ENCODE measurements at regions not wholly inside any gene's neighbourhood (a gene's known extent, or its start where the extent isn't known, plus 50 kb on each side); places are given as distances from the start of the nearest gene placed in this dataset.

DNA sequence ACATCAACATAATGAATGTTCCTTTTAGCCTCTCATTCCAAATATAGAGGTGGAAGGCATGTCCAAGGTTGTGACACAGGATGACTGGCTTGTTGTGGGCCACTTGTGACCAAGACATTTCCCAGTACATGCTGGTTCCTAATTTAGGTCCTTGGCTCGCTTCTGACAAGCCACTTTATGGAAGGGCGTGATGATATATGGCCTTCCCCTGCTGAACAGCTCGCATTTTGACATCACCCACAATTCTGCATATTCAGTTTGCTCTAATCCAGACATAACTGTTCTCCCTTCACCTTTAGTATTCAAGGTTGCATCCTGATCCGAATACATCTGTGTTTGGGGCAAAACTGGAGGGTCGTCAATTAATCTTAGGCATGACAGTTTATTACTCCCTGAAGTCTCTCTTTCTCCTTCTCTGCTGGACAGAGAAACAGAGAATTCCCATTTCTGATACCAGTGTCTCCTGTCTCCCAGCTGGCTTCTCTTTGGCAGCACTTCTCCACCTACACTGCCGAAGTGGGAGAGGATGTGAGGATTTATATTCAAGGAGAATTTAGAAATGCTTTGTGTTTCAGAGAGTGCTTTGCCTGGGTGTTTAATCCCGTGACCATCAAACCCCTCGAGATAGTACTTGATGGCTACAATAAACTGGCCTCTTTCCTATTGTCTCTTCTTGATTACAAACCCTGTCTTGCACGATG lies 815.5 kb upstream of the RBFOX1 start:
- H3K27ac ChIP-seq (ENCODE audit: low read depth, low read length), result no peak overlapping the region
- DNase-seq (ENCODE audit: low read depth in 4 of 6, low spot score in 6 of 6), result no peak
- WGBS (ENCODE audit: insufficient coverage), result 77% methylated on average over 4 of the region's 9 CpGs

DNA sequence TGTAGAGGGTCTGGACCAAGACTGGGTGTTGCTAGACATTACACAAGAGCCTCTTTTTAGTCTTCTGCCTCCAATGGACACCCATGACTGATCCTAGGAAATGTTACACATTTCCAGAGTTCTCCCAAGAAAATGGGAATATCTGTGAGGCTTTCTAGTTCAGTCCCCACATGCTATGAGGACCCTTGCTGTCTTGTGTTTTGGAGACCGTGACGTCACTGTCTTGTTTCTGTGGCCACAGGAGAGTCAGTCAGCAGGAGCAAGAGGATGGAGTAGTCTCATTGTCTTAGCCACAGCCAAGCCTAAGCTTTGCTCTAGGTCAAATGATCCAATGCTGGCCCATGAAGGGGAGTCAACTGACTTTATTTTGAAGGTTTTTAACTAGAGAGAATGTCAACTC lies 820.1 kb upstream of the RBFOX1 start:
- H3K36me3 ChIP-seq (ENCODE audit: control insufficient read depth, insufficient read depth, low read length), result no peaks in the 10 kb centered on the region
- no peaks in the 10 kb centered on the region for H3K27me3 ChIP-seq (ENCODE audit: control insufficient read depth, insufficient read depth, low read length)
- 100% methylated on average over 2 of the region's 2 CpGs for WGBS (ENCODE audit: insufficient coverage)
- no peak overlapping the region for H3K4me3 ChIP-seq (ENCODE audit: low read depth, low read length)
- H3K9me3 ChIP-seq (ENCODE audit: control insufficient read depth, insufficient read depth, low read length), result no peaks in the 10 kb centered on the region
- H3K27ac ChIP-seq (ENCODE audit: low read depth, low read length), result no peak overlapping the region
- DNase-seq (ENCODE audit: low read depth in 4 of 6, low spot score in 6 of 6), result no peak
- H3K4me1 ChIP-seq (ENCODE audit: control insufficient read depth, insufficient read depth, low read length), result no peaks in the 10 kb centered on the region

More for the DNA sequence above, 815.5 kb upstream of the RBFOX1 start:
- Histone ChIP-seq H3K27me3 (ENCODE audit: control insufficient read depth, insufficient read depth, low read length) (no peaks in the 10 kb centered on the region), H3K4me1 (ENCODE audit: control insufficient read depth, insufficient read depth, low read length) (no peaks in the 10 kb centered on the region), H3K36me3 (ENCODE audit: control insufficient read depth, insufficient read depth, low read length) (no peaks in the 10 kb centered on the region), H3K4me3 (ENCODE audit: low read depth, low read length) (no peak overlapping the region), H3K9me3 (ENCODE audit: control insufficient read depth, insufficient read depth, low read length) (no peaks in the 10 kb centered on the region)

DNA sequence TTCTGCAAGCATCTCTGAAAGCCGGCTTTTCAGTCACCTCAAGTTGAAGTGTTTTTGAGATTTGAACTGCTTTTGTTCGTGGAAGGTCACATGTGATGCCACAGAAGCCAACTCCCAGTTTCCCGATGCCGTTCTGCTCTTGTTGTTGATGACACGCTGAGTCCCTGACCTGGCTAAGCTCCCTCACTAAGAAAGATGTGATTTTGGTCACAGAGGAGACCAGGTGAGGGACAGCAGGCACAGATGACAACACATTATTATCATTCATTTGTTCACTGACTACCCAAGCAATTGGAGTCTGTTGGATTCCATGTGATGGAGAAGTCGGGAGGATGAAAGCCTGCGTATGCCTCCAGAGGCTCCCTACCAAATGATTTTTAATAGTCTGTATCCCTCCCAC lies 822.4 kb upstream of the RBFOX1 start:
- no peaks in the 10 kb centered on the region for H3K4me1 ChIP-seq (ENCODE audit: control insufficient read depth, insufficient read depth, low read length)
- DNase-seq (ENCODE audit: low read depth in 4 of 6, low spot score in 6 of 6), result no peak
- H3K9me3 ChIP-seq (ENCODE audit: control insufficient read depth, insufficient read depth, low read length), result no peaks in the 10 kb centered on the region
- WGBS (ENCODE audit: insufficient coverage), result 42% methylated on average over 5 of the region's 7 CpGs
- no peaks in the 10 kb centered on the region for H3K36me3 ChIP-seq (ENCODE audit: control insufficient read depth, insufficient read depth, low read length)
- H3K27me3 ChIP-seq (ENCODE audit: control insufficient read depth, insufficient read depth, low read length), result no peaks in the 10 kb centered on the region
- no peak overlapping the region for H3K27ac ChIP-seq (ENCODE audit: low read depth, low read length)
- H3K4me3 ChIP-seq (ENCODE audit: low read depth, low read length), result no peak overlapping the region

DNA sequence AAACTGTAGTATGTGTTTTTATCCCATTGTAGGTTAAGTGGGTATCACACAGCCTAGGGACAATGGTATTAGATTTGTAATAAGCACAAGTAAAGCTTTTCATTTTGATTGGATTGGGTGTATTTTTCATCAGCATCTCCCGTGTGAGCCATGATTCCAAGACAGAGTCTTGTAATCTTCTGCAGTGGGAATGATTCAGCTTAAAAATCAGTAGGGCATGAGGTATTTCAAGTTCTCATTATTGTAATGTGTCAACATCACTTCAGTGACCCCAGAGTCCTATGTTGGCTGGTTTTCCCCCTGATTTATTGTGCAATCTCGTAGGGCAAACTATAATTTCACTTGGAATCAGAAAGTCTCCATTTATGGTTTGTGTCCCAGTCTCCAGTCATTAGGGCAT lies 833.2 kb upstream of the RBFOX1 start:
- no peaks in the 10 kb centered on the region for H3K4me1 ChIP-seq (ENCODE audit: control insufficient read depth, insufficient read depth, low read length)
- H3K27me3 ChIP-seq (ENCODE audit: control insufficient read depth, insufficient read depth, low read length), result no peaks in the 10 kb centered on the region
- DNase-seq (ENCODE audit: low read depth in 4 of 6, low spot score in 6 of 6), result peak in 1 of 6 donors; percentile 86
- H3K36me3 ChIP-seq (ENCODE audit: control insufficient read depth, insufficient read depth, low read length), result no peaks in the 10 kb centered on the region
- WGBS (ENCODE audit: insufficient coverage), result 57% methylated on average over 1 of the region's 2 CpGs
- no peaks in the 10 kb centered on the region for H3K9me3 ChIP-seq (ENCODE audit: control insufficient read depth, insufficient read depth, low read length)
- no peak overlapping the region for H3K27ac ChIP-seq (ENCODE audit: low read depth, low read length)
- no peak overlapping the region for H3K4me3 ChIP-seq (ENCODE audit: low read depth, low read length)

DNA sequence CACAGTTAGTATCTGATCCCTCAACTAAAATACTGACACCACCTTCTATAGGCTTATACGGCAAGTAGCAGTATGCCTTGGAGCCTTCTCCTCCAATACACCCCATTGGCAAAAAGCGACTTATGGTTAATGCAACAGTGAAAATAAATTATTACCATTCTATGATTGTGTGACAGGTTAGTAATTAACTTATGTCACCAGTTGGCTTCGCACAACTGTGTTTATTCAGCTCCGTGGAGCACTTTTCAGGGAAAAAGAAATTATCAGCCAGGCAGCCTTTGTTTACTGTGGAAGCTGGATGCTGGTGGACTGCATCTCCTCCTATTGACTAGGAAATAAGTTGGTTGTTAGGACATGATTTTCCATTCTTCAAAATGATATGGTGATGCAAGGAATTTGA lies 833.8 kb upstream of the RBFOX1 start:
- no peak overlapping the region for H3K27ac ChIP-seq (ENCODE audit: low read depth, low read length)
- no peak overlapping the region for H3K4me3 ChIP-seq (ENCODE audit: low read depth, low read length)
- 40% methylated on average over 1 of the region's 4 CpGs for WGBS (ENCODE audit: insufficient coverage)
- peak in 1 of 6 donors; percentile 65 for DNase-seq (ENCODE audit: low read depth in 4 of 6, low spot score in 6 of 6)
- H3K36me3 ChIP-seq (ENCODE audit: control insufficient read depth, insufficient read depth, low read length), result no peaks in the 10 kb centered on the region
- no peaks in the 10 kb centered on the region for H3K27me3 ChIP-seq (ENCODE audit: control insufficient read depth, insufficient read depth, low read length)
- no peaks in the 10 kb centered on the region for H3K9me3 ChIP-seq (ENCODE audit: control insufficient read depth, insufficient read depth, low read length)
- no peaks in the 10 kb centered on the region for H3K4me1 ChIP-seq (ENCODE audit: control insufficient read depth, insufficient read depth, low read length)

DNA sequence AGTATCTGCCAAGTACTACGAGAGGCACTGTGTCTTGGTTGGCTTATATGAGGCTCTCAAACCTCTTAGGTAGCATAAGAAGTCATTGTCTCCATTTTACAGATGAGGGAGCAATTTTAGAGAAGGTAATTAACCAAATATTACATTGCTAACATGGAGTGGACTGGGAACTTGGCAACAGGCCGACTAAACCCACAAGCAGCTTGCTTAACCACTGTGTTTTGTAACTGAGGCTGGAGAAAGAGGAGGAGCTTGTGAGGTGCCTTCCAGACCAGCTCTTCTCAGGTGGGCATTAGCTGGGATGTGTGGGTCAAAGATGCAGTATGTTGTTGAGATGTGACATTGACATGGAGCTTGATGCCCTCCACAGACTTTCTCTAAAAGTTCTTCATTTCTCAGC lies 835.6 kb upstream of the RBFOX1 start:
- Histone ChIP-seq H3K36me3 (ENCODE audit: control insufficient read depth, insufficient read depth, low read length) (no peaks in the 10 kb centered on the region), H3K9me3 (ENCODE audit: control insufficient read depth, insufficient read depth, low read length) (no peaks in the 10 kb centered on the region), H3K4me1 (ENCODE audit: control insufficient read depth, insufficient read depth, low read length) (no peaks in the 10 kb centered on the region), H3K27me3 (ENCODE audit: control insufficient read depth, insufficient read depth, low read length) (no peaks in the 10 kb centered on the region), H3K27ac (ENCODE audit: low read depth, low read length) (no peak overlapping the region), H3K4me3 (ENCODE audit: low read depth, low read length) (no peak overlapping the region)
- 80% methylated on average over 1 of the region's 2 CpGs for WGBS (ENCODE audit: insufficient coverage)
- DNase-seq (ENCODE audit: low read depth in 4 of 6, low spot score in 6 of 6), result no peak

DNA sequence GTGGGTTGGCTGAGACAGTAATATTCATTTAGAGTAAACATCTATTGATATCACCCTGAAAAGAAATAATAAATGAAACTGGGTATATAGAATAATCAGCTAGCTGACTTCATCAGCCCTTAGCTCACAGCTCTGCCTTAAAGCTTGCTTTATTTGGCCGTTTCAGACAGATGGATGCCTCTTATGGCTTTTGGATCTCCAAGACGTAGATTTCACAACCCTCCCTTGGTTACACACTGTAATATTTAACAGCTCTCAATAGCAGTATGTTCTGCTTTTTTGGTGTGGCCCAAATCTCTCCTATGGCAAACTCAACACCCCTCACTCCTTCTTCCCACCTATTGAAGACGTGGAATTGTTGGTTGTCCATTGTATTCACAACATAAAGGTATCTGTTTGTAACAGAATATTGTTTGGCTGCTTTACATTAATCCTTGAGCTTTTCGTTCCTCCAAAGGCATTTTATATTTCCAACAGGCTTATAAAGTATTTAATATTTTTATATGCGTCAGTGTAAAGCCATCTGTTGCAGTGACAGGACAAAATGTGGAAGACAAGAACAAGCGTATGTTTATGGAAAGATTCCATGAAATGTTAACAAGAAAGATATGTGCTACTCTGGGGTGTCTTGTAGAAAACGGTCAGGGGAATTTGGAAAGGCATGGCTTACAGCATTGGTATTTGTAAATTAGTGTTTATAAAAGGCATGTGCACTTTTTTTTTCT lies 837.0 kb upstream of the RBFOX1 start:
- no peaks in the 10 kb centered on the region for H3K9me3 ChIP-seq (ENCODE audit: control insufficient read depth, insufficient read depth, low read length)
- H3K27ac ChIP-seq (ENCODE audit: low read depth, low read length), result no peak overlapping the region
- WGBS (ENCODE audit: insufficient coverage), result 77% methylated on average over 4 of the region's 7 CpGs
- no peaks in the 10 kb centered on the region for H3K27me3 ChIP-seq (ENCODE audit: control insufficient read depth, insufficient read depth, low read length)
- no peaks in the 10 kb centered on the region for H3K36me3 ChIP-seq (ENCODE audit: control insufficient read depth, insufficient read depth, low read length)
- DNase-seq (ENCODE audit: low read depth in 4 of 6, low spot score in 6 of 6), result peak in 1 of 6 donors; percentile 81
- no peak overlapping the region for H3K4me3 ChIP-seq (ENCODE audit: low read depth, low read length)
- H3K4me1 ChIP-seq (ENCODE audit: control insufficient read depth, insufficient read depth, low read length), result no peaks in the 10 kb centered on the region

DNA sequence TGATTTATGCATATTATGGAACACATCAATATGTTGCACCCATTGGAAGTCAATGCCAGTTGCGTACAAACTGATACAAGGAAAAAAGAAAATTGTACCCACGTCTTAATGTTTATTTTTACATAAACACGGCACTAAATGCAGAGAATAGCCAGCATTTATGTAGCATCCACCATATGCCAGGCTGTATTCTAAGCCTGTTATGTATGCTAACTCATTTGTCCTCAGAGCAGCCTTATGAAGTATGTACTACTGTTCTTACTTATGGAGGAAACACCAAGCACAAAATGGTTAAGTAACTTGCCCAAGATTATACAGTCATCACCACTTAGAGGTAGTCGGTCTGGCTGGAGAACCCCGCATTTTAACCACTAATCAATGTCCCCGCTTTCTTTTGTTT lies 837.9 kb upstream of the RBFOX1 start:
- H3K27me3 ChIP-seq (ENCODE audit: control insufficient read depth, insufficient read depth, low read length), result no peaks in the 10 kb centered on the region

DNA sequence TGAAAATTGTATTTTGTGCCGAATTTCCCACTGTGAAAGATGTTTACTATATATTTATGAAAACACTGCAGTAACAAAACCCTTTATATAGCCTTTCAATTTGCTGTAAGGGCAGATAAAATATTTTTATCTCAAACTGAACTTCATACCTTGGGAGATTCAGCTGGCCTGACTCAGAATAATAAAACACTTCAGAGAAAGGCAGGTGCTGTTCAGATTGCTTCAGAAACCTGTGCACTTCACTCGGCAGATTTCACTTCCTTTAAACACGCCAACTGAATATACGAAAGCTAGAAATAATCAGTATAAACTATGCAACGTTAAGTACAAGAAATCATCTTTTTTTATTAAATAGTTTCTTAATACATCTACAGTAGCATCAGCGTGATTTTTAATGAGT lies 839.1 kb upstream of the RBFOX1 start:
- no peak for DNase-seq (ENCODE audit: low read depth in 4 of 6, low spot score in 6 of 6)
- H3K9me3 ChIP-seq (ENCODE audit: control insufficient read depth, insufficient read depth, low read length), result no peaks in the 10 kb centered on the region
- no peaks in the 10 kb centered on the region for H3K4me1 ChIP-seq (ENCODE audit: control insufficient read depth, insufficient read depth, low read length)
- no peaks in the 10 kb centered on the region for H3K36me3 ChIP-seq (ENCODE audit: control insufficient read depth, insufficient read depth, low read length)
- no peak overlapping the region for H3K4me3 ChIP-seq (ENCODE audit: low read depth, low read length)
- no peaks in the 10 kb centered on the region for H3K27me3 ChIP-seq (ENCODE audit: control insufficient read depth, insufficient read depth, low read length)
- WGBS (ENCODE audit: insufficient coverage), result no CpG with 5 or more reads among the region's 6 CpGs
- no peak overlapping the region for H3K27ac ChIP-seq (ENCODE audit: low read depth, low read length)

More for the DNA sequence above, 837.9 kb upstream of the RBFOX1 start:
- Histone ChIP-seq H3K4me3 (ENCODE audit: low read depth, low read length) (no peak overlapping the region), H3K27ac (ENCODE audit: low read depth, low read length) (no peak overlapping the region), H3K9me3 (ENCODE audit: control insufficient read depth, insufficient read depth, low read length) (no peaks in the 10 kb centered on the region), H3K36me3 (ENCODE audit: control insufficient read depth, insufficient read depth, low read length) (no peaks in the 10 kb centered on the region), H3K4me1 (ENCODE audit: control insufficient read depth, insufficient read depth, low read length) (no peaks in the 10 kb centered on the region)
- peak in 1 of 6 donors; percentile 54 for DNase-seq (ENCODE audit: low read depth in 4 of 6, low spot score in 6 of 6)
- WGBS (ENCODE audit: insufficient coverage), result 100% methylated on average over 1 of the region's 6 CpGs

DNA sequence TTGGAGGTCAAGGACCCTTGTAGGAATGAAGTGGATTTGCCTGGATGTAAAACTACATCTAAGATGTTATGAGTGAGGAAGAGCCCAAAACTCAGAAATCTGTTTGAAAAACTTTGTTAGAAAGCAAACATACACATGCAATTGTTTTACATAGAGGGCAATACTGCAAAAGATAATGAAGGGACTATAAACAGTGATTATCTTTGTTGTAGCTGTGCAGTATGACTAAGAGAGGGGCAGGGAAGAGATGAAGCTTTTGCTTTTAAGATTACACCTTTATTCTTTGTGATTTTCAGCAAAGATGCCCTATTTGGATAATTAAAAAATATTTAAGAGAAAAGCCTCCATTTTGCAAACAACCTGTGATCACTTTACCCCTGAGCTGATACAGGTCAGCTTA lies 839.9 kb upstream of the RBFOX1 start:
- Histone ChIP-seq H3K4me3 (ENCODE audit: low read depth, low read length) (no peak overlapping the region), H3K27me3 (ENCODE audit: control insufficient read depth, insufficient read depth, low read length) (no peaks in the 10 kb centered on the region), H3K27ac (ENCODE audit: low read depth, low read length) (no peak overlapping the region), H3K9me3 (ENCODE audit: control insufficient read depth, insufficient read depth, low read length) (no peaks in the 10 kb centered on the region), H3K36me3 (ENCODE audit: control insufficient read depth, insufficient read depth, low read length) (no peaks in the 10 kb centered on the region), H3K4me1 (ENCODE audit: control insufficient read depth, insufficient read depth, low read length) (no peaks in the 10 kb centered on the region)
- DNase-seq (ENCODE audit: low read depth in 4 of 6, low spot score in 6 of 6), result no peak
